Dermis blood vessel endothelial cell (primary cell): ENCODE measurements at regions not wholly inside any gene's neighbourhood (a gene's known extent, or its start where the extent isn't known, plus 50 kb on each side); places are given as distances from the start of the nearest gene placed in this dataset.
A peak's percentile ranks its signal among the peaks of the same experiment; 100 is the strongest.
"Not testable (repeated sequence)": the region's sequence is repeated elsewhere in the genome, so short reads cannot be mapped to it uniquely, and the experiment has no call there.

Source experiments
- DNase-seq: peaks from one replicate; pipeline ENCODE4 v3.0.0; 2010

GRCh38 chr9:82750411-82750913 is 312.5 kb downstream of the RASEF start:
- DNase-seq: no peak

- DNase-seq: no peak
These were observed 305.0 kb downstream of the RASEF start for GRCh38 chr9:82757924-82758323.

- no peak for DNase-seq
These were observed 301.9 kb downstream of the RASEF start for GRCh38 chr9:82761027-82761426.

- DNase-seq: no peak
These were observed 301.0 kb downstream of the RASEF start for GRCh38 chr9:82761956-82762355.

GRCh38 chr9:82763656-82764055 is 299.3 kb downstream of the RASEF start:
- peak; percentile 0 for DNase-seq

GRCh38 chr9:82764061-82764668 is 298.8 kb downstream of the RASEF start:
- DNase-seq: peak; percentile 35

GRCh38 chr9:82774707-82775231 is 288.2 kb downstream of the RASEF start:
- DNase-seq: not testable (repeated sequence)

GRCh38 chr9:82776508-82776907 is 286.4 kb downstream of the RASEF start:
- DNase-seq: no peak

- no peak for DNase-seq
These were observed 285.6 kb downstream of the RASEF start for GRCh38 chr9:82777366-82777765.

GRCh38 chr9:82778923-82779322 is 284.0 kb downstream of the RASEF start:
- DNase-seq: not testable (repeated sequence)

GRCh38 chr9:82780017-82780416 is 282.9 kb downstream of the RASEF start:
- no peak for DNase-seq

- DNase-seq: no peak
These were observed 281.0 kb downstream of the RASEF start for GRCh38 chr9:82781921-82782392.

GRCh38 chr9:82783045-82783444 is 279.9 kb downstream of the RASEF start:
- no peak for DNase-seq

- DNase-seq: no peak
These were observed 278.4 kb downstream of the RASEF start for GRCh38 chr9:82784589-82784988.

- no peak for DNase-seq
These were observed 273.7 kb downstream of the RASEF start for GRCh38 chr9:82789155-82789824.

- no peak for DNase-seq
These were observed 272.1 kb downstream of the RASEF start for GRCh38 chr9:82790875-82791274.

GRCh38 chr9:82791692-82792091 is 271.2 kb downstream of the RASEF start:
- no peak for DNase-seq

- DNase-seq: no peak
These were observed 265.4 kb downstream of the RASEF start for GRCh38 chr9:82797534-82797933.

GRCh38 chr9:82799286-82799685 is 263.7 kb downstream of the RASEF start:
- DNase-seq: no peak

- DNase-seq: no peak
These were observed 257.9 kb downstream of the RASEF start for GRCh38 chr9:82805027-82805426.

GRCh38 chr9:82808478-82808877 is 254.5 kb downstream of the RASEF start:
- no peak for DNase-seq

- DNase-seq: no peak
These were observed 252.0 kb downstream of the RASEF start for GRCh38 chr9:82810915-82811314.

- no peak for DNase-seq
These were observed 243.7 kb downstream of the RASEF start for GRCh38 chr9:82819260-82819659.

- DNase-seq: no peak
These were observed 242.8 kb downstream of the RASEF start for GRCh38 chr9:82820186-82820585.
